ENCODE measurements at regions not wholly inside any gene's neighbourhood (a gene's known extent, or its start where the extent isn't known, plus 50 kb on each side); places are given as distances from the start of the nearest gene placed in this dataset.

DNA sequence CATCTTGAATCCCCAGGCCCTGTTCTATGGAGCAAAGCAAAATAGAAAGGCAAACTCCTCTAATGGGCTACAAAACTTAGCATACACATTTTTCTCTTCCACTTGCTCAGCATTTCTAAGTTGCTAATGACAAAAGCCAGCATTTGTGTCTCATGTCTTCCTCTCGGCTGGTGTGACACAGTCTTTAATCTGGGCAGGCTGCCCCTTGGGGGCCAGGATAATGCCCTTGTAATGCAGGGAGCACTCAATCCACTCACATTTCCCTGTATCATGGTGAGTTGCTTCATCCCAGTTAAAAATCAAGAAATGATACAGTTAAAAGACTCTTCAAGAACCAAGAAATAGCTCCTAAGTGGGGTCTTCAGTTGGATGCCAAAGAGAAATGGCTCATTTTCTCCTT, 109.1 kb upstream of the FBXO11 start:
- no peaks in the 10 kb centered on the region for H3K9me3 ChIP-seq (ENCODE audit: control insufficient read depth, low read length)
- no peaks in the 10 kb centered on the region for H3K4me1 ChIP-seq (ENCODE audit: control insufficient read depth, insufficient read depth, low read length)
- H3K27me3 ChIP-seq (ENCODE audit: control insufficient read depth, insufficient read depth, low read length): no peaks in the 10 kb centered on the region
- no peak overlapping the region for H3K9ac ChIP-seq (ENCODE audit: low read length)
- H3K36me3 ChIP-seq (ENCODE audit: control insufficient read depth, insufficient read depth, low read length): no peaks in the 10 kb centered on the region
- no peak overlapping the region for H3K4me3 ChIP-seq (ENCODE audit: low read length)

DNA sequence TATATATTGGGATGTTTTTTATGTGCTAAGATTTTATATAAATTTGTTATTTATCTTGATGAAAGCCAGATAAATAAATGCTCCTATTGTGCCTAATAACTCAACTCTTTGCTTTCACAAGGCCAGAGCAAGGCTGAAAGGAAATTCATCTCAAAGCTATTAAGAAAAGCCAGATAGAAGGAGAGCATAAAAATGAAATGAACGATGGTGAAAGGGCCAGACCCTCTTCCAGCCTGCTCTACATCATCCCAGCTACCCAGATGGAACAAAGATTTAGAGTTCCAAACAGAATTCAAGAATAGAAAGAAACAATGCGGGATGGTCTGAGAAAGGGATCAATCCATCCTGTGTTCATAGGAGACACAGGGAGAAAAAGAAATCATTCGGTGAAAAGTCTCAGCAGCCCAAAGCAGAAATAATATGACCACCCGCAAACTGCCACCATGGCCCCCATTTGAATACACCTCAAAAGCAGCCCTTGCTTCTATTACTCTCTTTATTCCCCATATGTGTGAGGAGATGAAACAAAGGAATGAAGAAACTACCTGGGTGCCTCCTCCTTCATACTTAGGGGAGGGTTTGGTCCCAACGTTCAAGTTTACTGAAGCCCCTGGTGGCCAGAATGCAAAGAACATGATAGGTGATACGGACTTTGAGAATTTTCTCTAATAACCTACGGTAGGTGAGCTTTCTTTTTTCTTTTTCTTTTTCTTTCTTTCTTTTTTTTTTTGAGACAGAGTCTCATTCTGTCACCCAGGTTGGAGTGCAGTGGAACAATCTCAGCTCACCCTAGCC, 110.1 kb upstream of the FBXO11 start:
- Histone ChIP-seq H3K27me3 (ENCODE audit: control insufficient read depth, insufficient read depth, low read length) (peaks cover 3% of the 10 kb centered on the region), H3K4me1 (ENCODE audit: control insufficient read depth, insufficient read depth, low read length) (no peaks in the 10 kb centered on the region), H3K9ac (ENCODE audit: low read length) (no peak overlapping the region), H3K4me3 (ENCODE audit: low read length) (no peak overlapping the region), H3K36me3 (ENCODE audit: control insufficient read depth, insufficient read depth, low read length) (no peaks in the 10 kb centered on the region), H3K9me3 (ENCODE audit: control insufficient read depth, low read length) (no peaks in the 10 kb centered on the region)

DNA sequence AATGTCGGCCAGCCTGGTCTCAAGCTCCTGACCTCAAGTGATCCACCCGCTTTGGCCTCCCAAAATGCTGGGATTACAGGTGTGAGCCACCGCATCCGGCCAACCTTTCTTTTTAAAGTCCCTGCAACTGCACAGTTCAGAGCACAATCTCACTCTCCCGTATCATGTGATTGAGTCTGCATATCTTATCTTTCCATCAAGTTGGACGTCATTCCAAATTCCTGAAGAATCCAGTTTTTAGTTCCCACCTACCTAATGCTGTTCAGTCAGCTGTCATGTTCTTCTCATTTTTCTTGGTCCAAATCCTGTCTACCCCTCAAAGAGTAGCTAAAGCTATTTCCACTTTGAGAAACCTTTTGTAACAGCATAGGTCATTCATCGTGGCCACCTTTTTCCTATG, 110.8 kb upstream of the FBXO11 start:
- Histone ChIP-seq H3K4me3 (ENCODE audit: low read length) (no peak overlapping the region), H3K9ac (ENCODE audit: low read length) (no peak overlapping the region), H3K27me3 (ENCODE audit: control insufficient read depth, insufficient read depth, low read length) (peaks cover 4% of the 10 kb centered on the region), H3K4me1 (ENCODE audit: control insufficient read depth, insufficient read depth, low read length) (no peaks in the 10 kb centered on the region), H3K9me3 (ENCODE audit: control insufficient read depth, low read length) (no peaks in the 10 kb centered on the region), H3K36me3 (ENCODE audit: control insufficient read depth, insufficient read depth, low read length) (no peaks in the 10 kb centered on the region)

DNA sequence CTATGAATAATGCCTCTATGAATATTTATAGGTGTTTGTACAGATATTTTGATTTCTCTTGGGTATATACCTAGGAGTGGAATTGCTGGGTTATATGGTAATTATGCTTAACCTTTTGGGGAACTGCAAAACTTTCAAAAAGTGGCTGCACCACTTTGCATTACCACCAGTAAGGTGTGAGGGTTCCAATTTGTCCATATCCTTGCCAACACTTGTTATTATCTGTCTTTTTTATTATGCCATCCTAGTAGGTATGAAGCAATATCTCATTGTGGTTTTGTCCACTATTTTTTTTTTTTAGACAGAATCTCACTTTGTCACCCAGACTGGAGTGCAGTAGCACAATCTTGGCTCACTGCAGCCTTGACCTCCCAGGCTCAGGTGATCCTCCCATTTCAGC, 112.2 kb upstream of the FBXO11 start:
- Histone ChIP-seq H3K9me3 (ENCODE audit: control insufficient read depth, low read length) (no peaks in the 10 kb centered on the region), H3K4me1 (ENCODE audit: control insufficient read depth, insufficient read depth, low read length) (no peaks in the 10 kb centered on the region)

DNA sequence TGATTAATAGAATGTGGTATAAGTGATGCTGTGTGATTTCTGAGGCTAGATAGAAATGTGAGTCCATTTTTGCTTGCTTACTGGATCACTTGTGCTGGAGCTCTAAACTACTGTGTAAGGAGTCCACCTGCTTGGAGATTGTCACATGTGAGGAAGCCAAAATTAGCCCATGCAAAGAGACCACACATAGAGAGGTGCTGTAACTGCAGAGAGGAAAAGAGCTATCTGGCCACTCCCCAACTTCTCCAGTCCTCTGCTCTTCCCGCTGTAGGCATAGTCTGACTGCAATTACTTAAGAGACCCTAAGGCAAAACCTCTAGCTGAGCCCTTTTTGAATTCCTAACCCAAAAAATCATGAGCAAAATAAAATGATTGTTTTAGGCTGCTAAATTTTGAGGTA, 120.6 kb upstream of the FBXO11 start:
- Histone ChIP-seq H3K9me3 (ENCODE audit: control insufficient read depth, low read length) (no peaks in the 10 kb centered on the region), H3K36me3 (ENCODE audit: control insufficient read depth, insufficient read depth, low read length) (no peaks in the 10 kb centered on the region), H3K4me3 (ENCODE audit: low read length) (no peak overlapping the region), H3K4me1 (ENCODE audit: control insufficient read depth, insufficient read depth, low read length) (no peaks in the 10 kb centered on the region), H3K27me3 (ENCODE audit: control insufficient read depth, insufficient read depth, low read length) (no peaks in the 10 kb centered on the region), H3K9ac (ENCODE audit: low read length) (no peak overlapping the region)

More for the DNA sequence above, 112.2 kb upstream of the FBXO11 start:
- no peak overlapping the region for H3K9ac ChIP-seq (ENCODE audit: low read length)
- H3K36me3 ChIP-seq (ENCODE audit: control insufficient read depth, insufficient read depth, low read length): no peaks in the 10 kb centered on the region
- H3K4me3 ChIP-seq (ENCODE audit: low read length): no peak overlapping the region
- peaks cover 4% of the 10 kb centered on the region for H3K27me3 ChIP-seq (ENCODE audit: control insufficient read depth, insufficient read depth, low read length)

DNA sequence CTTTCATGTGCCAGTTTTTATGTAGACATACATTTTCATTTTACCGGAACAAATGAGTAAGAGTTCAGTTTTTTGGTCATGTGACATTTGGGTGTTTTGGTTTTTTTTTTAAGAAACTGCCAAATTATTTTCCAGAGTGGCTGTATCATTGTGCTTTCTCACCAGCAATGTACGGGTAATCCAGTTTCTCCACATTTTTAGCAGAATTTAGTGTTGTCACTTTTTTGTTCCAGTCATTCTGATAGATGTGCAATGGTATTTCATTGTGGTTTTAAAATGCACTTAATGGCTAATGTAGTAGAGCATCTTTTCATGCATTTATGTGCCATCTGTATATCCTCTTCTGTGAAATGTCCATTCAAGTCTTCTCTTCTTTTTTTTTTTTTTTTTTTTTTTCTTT, 126.5 kb upstream of the FBXO11 start:
- H3K9me3 ChIP-seq (ENCODE audit: control insufficient read depth, low read length): no peaks in the 10 kb centered on the region
- no peak overlapping the region for H3K9ac ChIP-seq (ENCODE audit: low read length)
- H3K4me3 ChIP-seq (ENCODE audit: low read length): no peak overlapping the region
- H3K4me1 ChIP-seq (ENCODE audit: control insufficient read depth, insufficient read depth, low read length): no peaks in the 10 kb centered on the region
- no peaks in the 10 kb centered on the region for H3K27me3 ChIP-seq (ENCODE audit: control insufficient read depth, insufficient read depth, low read length)
- no peaks in the 10 kb centered on the region for H3K36me3 ChIP-seq (ENCODE audit: control insufficient read depth, insufficient read depth, low read length)

DNA sequence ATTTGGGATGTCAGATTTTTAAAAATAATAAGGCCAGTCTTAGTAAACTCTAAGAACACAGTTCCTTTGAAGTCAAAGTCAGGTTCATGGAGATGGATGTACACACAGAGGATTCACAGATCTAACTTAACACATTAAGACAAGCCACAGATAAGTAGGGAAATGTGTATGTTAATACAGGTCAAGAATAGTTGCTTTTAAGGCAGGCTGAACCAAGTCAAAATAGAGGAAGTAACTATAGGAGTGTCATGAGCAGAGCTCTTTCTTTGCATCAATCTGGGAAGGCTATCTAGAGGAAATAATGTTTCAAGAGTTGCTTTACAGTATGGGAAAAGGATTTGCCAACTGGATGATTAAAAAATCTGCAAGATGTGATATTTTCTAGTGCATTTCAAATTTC, 128.0 kb upstream of the FBXO11 start:
- Histone ChIP-seq H3K36me3 (ENCODE audit: control insufficient read depth, insufficient read depth, low read length) (no peaks in the 10 kb centered on the region), H3K9me3 (ENCODE audit: control insufficient read depth, low read length) (no peaks in the 10 kb centered on the region), H3K9ac (ENCODE audit: low read length) (no peak overlapping the region), H3K4me3 (ENCODE audit: low read length) (no peak overlapping the region), H3K27me3 (ENCODE audit: control insufficient read depth, insufficient read depth, low read length) (no peaks in the 10 kb centered on the region), H3K4me1 (ENCODE audit: control insufficient read depth, insufficient read depth, low read length) (no peaks in the 10 kb centered on the region)

DNA sequence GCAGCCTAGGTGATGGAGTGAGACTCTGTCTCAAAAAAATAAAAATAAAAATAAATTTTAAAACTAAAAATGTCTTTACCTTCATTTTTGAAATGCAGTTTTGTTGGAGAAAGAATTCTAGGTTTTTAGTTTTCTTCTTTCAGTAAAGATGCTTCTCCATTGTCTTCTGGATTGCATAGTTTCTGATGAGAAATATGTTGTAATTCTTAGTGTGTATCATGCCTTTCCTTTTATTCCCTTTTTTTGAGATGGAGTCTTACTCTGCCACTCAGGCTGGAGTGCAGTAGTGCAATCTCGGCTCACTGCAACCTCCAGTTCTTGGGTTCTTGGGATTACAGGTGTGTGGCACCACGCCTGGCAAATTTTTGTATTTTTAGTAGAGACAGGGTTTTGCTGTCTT, 130.0 kb upstream of the FBXO11 start:
- no peaks in the 10 kb centered on the region for H3K9me3 ChIP-seq (ENCODE audit: control insufficient read depth, low read length)
- no peak overlapping the region for H3K9ac ChIP-seq (ENCODE audit: low read length)
- no peaks in the 10 kb centered on the region for H3K36me3 ChIP-seq (ENCODE audit: control insufficient read depth, insufficient read depth, low read length)
- H3K27me3 ChIP-seq (ENCODE audit: control insufficient read depth, insufficient read depth, low read length): no peaks in the 10 kb centered on the region
- H3K4me3 ChIP-seq (ENCODE audit: low read length): no peak overlapping the region
- H3K4me1 ChIP-seq (ENCODE audit: control insufficient read depth, insufficient read depth, low read length): no peaks in the 10 kb centered on the region

DNA sequence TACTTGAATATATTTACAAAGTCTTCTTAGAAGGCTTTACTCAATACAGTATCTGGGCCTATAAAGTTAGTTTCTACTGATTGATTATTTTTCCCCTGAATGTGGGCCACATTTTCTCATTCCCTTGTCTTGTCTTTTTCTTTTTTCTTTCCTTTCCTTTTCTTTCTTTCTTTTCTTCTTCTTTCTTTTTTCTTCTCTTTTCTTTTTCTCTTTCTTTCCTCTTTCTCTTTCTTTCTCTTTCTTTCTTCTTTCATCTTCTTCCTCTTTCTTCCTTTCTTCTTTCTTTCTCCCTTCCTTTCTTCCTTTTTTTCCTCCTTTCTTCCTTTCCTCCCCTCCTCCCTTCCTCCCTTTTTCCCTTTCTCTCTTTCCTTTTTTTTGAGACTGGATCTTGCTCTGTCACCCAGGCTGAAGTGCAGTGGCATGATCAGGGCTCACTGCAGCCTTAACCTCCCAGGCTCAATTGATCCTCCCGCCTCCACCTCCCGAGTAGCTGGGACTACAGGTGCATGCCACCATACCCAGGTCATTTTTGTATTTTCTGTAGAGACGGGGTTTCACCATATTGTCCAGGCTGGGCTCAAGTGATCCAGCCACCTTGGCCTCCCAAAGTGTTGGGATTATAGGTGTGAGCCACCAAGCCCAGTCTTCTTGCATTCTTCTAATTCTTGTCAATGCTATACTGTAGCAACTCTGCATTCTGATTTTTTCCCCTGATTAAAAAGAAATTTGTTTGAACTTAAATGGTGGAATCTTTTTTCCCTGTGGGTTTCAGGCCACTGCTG, 133.1 kb upstream of the FBXO11 start:
- no peak overlapping the region for H3K9ac ChIP-seq (ENCODE audit: low read length)
- no peaks in the 10 kb centered on the region for H3K4me1 ChIP-seq (ENCODE audit: control insufficient read depth, insufficient read depth, low read length)
- no peaks in the 10 kb centered on the region for H3K27me3 ChIP-seq (ENCODE audit: control insufficient read depth, insufficient read depth, low read length)
- H3K9me3 ChIP-seq (ENCODE audit: control insufficient read depth, low read length): no peaks in the 10 kb centered on the region
- H3K36me3 ChIP-seq (ENCODE audit: control insufficient read depth, insufficient read depth, low read length): no peaks in the 10 kb centered on the region
- no peak overlapping the region for H3K4me3 ChIP-seq (ENCODE audit: low read length)

DNA sequence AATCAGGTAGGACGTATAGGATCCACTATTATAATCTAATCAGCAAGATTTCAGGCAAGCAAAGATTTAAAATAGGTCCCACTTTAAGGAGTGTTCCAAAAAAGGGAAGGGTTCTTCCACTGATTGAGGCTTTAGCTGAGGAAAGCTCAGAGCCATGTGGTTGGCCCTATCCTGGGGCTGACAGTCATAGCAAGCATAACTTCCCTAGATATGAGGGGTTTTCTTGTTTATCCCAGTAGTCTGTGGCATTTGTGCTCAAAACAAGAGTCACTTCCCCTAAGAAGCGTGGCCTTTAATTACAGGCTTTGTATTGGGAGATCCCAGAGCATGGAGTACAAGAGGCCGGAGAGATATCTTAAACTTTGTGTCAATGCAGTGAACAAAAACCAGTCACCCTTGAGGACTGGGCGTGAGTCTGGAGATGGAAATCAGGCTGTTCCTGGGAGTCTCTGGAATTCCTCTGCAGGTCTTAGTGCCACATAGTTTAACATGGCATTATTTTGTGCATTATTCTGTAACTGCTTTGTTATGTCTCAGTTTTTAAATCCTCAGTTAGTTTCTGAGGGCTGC, 136.9 kb upstream of the FBXO11 start:
- Histone ChIP-seq H3K36me3 (ENCODE audit: control insufficient read depth, insufficient read depth, low read length) (no peaks in the 10 kb centered on the region), H3K9me3 (ENCODE audit: control insufficient read depth, low read length) (no peaks in the 10 kb centered on the region), H3K9ac (ENCODE audit: low read length) (no peak overlapping the region), H3K4me3 (ENCODE audit: low read length) (no peak overlapping the region), H3K27me3 (ENCODE audit: control insufficient read depth, insufficient read depth, low read length) (no peaks in the 10 kb centered on the region), H3K4me1 (ENCODE audit: control insufficient read depth, insufficient read depth, low read length) (no peaks in the 10 kb centered on the region)

DNA sequence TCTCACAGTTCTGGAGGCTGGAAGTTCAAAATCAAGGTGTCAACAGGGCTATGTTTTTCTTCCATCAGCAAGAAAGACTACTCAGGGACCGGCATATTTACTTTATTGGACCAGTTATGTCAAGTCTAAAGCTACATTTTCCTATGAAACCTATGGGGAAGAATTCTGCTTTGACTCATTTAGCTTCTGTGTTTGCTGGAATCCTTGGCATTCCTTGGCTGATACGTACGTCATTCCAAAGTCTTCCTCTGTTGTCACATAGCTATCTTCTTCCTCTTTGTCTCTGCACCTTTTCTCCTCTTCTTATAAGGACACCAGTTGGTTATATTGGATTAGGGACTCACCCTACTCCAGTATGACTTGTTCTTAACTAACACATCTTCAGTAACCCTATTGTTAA, 137.4 kb upstream of the FBXO11 start:
- no peaks in the 10 kb centered on the region for H3K9me3 ChIP-seq (ENCODE audit: control insufficient read depth, low read length)
- no peaks in the 10 kb centered on the region for H3K27me3 ChIP-seq (ENCODE audit: control insufficient read depth, insufficient read depth, low read length)
- no peak overlapping the region for H3K4me3 ChIP-seq (ENCODE audit: low read length)
- H3K4me1 ChIP-seq (ENCODE audit: control insufficient read depth, insufficient read depth, low read length): no peaks in the 10 kb centered on the region
- H3K36me3 ChIP-seq (ENCODE audit: control insufficient read depth, insufficient read depth, low read length): no peaks in the 10 kb centered on the region
- H3K9ac ChIP-seq (ENCODE audit: low read length): no peak overlapping the region

DNA sequence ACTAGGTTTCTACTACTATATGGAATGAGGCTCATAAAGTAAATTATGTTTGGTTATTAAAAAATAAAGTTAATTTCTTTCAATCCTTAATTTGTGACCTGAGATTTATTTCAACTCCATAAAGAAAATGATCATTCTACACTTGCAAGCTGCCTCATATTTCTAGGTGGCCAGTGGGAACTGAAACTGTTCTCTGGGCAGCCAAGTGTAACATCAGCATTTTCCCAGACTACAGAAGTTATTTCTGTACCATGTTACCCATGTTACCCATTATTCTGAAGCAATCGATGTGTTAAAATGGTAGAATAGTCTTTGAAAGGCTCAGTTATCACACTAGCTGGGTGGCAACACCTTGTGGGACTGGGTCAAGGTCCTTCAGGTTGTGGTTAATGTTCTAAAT, 139.3 kb upstream of the FBXO11 start:
- Histone ChIP-seq H3K9me3 (ENCODE audit: control insufficient read depth, low read length) (no peaks in the 10 kb centered on the region), H3K27me3 (ENCODE audit: control insufficient read depth, insufficient read depth, low read length) (no peaks in the 10 kb centered on the region), H3K4me1 (ENCODE audit: control insufficient read depth, insufficient read depth, low read length) (no peaks in the 10 kb centered on the region), H3K36me3 (ENCODE audit: control insufficient read depth, insufficient read depth, low read length) (no peaks in the 10 kb centered on the region), H3K9ac (ENCODE audit: low read length) (no peak overlapping the region), H3K4me3 (ENCODE audit: low read length) (no peak overlapping the region)
